GM21529 (cell line): ENCODE measurements at regions not wholly inside any gene's neighbourhood (a gene's known extent, or its start where the extent isn't known, plus 50 kb on each side); places are given as distances from the start of the nearest gene placed in this dataset.
"Not testable (repeated sequence)": the region's sequence is repeated elsewhere in the genome, so short reads cannot be mapped to it uniquely, and the experiment has no call there.

Source experiments
- ATAC-seq: cut with Tn5 transposase; IDR thresholded peaks from one replicate; pipeline ENCODE4 v1.9.1; 2021; ENCODE audit not compliant: unreplicated experiment

DNA sequence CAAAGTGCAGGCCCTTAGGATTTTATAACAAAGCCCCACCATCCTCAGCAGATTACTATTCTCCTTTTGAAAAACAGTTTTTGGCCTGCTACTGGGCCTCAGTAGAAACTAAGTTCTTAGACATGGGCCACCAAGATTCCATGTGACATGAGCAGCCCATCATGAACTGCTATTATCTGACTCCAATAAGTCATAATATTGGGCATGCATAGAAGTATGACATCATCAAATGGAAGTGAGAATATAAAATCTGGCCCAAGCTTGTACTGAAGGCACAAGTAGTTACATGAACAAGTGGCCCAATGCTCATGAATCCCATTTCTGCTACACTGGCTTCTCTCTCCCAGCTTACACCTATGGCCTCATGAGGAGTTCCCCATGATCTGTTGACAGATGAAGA lies 404.8 kb downstream of the EPHA5 start:
- no peak for ATAC-seq

DNA sequence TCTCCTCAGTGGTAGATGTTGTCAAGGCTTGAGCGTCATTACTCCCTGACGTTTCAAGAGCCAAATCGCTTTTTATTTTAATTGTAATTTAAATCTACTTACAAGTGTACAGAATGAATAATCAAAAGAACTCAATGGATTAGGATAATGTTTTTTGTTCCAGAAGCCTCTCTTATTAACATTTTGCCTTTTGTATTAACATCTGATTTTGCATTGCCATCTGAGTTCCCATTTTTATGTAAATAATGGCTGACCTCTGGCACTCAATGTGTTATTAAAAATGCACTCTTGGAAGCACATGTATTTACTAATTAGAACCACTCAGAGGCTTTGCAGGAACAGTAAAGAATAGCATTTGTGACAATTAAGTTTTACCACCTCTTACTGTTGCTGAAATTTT lies 411.0 kb downstream of the EPHA5 start:
- ATAC-seq: no peak

DNA sequence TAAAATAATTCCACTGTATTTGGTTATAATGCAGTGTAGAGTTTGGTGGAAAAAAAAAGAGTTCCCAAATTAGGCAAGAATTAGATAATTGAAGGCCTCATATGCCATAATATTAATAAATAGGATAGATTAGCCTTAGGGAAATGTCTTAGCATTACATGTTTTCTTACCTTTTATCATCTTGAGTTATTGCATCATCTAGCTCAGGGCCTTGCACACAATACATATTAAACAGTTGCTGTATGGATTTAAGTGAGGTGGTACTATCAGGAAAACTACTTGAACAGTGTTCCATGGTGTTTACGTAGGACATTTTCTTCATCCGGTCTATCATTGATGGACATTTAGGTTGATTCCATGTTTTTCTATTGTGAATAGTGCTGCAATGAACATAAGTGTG lies 419.4 kb downstream of the EPHA5 start:
- ATAC-seq: no peak

DNA sequence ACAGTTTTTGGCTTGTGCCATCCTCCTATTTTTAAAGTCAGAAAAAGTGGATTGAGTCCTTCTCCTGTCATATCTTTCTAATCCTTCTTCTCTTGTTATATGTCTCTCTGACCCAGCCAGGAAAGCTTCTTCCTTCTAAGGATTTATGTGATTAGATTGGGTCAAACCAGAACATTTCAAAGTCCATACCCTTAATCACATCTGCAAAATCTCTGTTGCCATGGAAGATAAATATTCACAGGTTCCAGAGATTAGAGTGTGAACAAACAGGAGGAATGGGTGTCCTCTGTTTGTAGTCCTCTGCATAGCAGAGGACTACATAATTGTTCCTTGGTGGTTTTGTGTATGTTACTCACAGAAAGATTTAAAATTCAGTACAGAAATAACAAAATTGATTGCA lies 421.2 kb downstream of the EPHA5 start:
- no peak for ATAC-seq

DNA sequence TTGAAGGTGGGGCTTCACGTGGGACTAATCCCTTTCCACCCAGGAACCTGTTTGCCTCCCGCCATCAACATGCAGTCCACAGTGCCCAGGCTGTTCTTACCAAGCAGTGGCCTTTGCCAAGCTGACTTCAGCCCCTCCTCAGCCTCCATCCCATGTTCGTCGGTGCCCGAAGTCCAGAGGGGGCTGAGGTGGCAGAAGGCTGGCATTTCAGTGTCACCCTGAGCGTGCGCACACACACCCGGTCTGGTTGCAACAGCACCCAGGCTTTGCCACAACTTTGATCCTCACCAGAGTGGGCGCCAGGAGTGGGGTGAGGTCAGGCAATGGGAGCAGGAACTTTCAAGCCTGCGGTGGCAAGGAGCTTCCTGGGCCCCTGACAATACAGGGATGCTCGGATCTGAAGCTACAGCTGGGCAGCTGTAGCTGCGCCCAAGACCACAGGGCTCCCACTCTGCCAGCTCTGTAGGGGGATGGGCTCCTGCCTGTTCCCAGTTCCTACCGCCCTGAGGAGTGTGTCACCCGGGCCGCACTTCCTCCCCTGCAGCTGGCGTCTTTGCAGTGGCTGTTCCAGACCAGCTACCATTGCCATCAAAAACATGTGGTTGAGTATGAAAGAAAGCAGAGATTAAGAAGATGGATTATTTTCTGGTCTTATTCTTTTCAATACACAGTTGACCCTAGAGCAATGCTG lies 428.0 kb downstream of the EPHA5 start:
- ATAC-seq: no peak

DNA sequence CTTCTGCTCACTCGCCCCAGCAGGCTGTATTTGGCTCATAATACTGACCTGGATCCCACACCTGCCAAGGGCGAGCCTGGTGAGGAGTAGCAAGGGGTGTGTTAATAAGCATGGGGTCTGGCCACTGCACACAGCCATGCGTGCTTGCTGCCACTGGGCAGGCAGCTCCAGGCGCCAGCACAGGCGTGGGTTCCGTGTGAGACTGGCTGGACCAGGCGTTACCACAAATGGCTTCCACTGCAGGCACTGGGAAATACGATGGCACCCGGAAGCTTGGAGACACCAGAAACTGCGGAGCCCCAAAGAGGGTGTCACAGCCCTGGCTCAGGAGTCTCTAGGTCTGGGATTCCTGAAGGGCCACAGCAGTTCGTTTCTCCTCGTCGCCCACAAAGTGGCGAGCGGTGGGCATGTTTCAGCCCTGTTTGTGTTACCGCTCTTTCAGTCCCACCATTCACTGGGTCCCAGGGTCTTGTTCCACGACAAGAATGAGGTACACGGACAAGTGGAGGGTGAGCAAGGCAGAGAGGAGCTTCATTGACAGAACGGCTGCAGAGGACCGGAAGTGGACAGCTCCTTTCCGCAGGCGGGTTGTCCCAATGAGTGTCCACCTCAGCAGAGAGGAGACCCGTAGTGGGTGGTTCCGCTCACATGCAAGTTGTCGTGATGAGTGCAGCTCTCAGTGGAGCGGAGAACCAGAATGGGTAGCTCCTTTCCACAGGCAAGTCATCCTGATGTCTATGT lies 428.9 kb downstream of the EPHA5 start:
- no peak for ATAC-seq

DNA sequence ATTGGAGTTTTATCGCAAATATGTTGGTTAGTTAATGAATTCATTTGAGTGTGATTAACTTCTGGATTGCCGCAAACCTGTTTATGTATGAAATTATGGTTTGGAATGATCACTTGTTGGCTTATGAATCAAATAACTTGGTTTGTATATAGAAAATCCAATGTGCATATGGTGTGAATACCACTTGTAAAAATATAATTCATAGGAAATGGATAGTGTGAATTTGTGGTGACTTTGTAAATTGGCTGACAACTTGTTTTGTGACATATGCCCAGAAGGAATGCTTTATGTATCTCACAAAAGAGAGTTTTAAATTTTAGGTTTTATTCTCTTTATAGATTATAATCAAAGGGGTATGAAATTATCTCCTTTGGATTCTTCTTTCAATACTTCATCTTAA lies 436.2 kb downstream of the EPHA5 start:
- ATAC-seq: no peak

DNA sequence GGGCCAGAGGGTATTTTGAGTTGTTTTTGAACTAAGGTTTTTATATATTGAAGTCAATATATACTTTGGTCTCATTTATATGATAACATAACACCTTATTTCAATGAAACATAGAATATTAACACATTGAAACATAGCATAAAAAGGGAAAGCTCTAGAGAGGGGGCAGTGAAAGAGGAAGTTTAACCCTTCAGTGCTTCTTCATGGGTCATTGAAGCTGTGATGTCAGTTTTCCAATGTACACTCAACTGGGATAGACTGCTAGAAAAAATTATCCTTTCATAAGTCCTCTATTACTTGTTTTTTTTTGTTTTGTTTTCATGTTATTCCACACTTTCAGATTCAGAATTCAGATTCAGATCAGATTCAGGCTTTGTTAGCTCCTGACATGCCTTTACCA lies 442.7 kb downstream of the EPHA5 start:
- ATAC-seq: no peak

DNA sequence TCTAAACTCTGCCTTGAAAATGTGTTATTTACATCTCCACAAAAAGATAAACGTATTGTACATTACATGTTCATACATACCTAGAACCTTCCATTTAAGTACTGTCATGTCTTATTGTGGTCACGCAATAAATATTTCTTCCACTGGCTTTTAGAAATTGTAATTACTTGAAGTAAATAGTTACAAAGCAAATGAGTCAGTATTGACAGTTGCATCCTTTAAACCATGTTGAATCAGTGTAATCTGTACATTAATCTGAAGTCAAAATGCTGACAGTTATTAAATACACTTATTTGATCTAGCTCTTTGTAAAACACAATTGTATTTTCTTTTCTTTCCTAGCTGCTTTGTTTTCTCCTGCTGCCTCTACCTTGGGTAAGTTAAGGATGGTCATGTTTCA lies 446.7 kb downstream of the EPHA5 start:
- no peak for ATAC-seq

DNA sequence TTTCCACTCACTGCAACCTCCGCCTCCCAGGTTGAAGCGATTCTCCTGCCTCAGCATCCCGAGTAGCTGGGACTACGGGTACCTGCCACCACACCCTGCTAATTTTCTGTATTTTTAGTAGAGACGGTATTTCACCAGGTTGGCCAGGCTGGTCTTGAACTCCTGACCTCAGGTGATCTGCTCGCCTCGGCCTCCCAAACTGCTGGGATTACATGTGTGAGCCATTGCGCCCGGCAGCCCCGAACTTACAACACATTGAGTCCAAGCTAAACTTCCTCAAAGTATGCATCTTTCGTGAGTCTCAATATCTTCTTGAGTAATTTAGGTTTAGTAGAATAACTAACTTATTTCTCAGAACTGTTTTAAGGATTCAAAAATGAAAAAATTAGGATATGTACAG lies 447.2 kb downstream of the EPHA5 start:
- ATAC-seq: not testable (repeated sequence)

DNA sequence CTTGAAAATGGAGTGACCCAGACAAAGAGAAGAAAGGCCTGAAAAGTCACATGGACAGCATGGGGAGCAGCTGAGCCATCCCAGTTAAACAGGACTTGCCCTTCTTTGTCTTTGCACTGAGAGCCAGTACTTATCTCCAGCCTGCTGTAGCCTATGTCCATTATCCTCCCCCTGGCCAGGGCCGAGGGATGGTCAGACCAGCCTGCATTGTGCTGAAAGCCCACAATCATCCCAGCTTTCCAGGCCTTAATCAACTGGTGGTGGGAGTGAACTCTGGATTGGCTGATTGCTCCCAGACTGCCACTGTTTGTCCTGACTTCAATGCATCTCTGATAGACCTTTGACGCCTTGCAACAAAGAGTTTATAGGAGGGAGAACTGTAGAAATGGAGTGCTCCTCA lies 453.1 kb downstream of the EPHA5 start:
- no peak for ATAC-seq

DNA sequence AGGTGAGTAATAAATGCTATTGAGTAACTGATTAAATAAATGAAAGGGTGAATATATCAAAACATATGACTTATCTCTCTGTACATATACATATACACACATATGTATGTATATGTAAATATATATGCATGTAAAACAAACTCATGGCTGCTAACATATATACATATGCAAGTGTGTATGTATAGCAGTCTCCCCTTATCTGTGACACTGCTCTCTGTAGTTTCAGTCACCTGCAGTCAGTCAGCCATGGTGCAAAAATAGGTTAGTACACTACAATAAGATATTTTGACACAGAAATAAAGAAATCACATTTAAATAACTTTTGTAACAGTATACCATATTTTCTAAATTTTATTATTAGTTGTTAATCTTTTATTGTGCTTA lies 467.4 kb downstream of the EPHA5 start:
- ATAC-seq: no peak

DNA sequence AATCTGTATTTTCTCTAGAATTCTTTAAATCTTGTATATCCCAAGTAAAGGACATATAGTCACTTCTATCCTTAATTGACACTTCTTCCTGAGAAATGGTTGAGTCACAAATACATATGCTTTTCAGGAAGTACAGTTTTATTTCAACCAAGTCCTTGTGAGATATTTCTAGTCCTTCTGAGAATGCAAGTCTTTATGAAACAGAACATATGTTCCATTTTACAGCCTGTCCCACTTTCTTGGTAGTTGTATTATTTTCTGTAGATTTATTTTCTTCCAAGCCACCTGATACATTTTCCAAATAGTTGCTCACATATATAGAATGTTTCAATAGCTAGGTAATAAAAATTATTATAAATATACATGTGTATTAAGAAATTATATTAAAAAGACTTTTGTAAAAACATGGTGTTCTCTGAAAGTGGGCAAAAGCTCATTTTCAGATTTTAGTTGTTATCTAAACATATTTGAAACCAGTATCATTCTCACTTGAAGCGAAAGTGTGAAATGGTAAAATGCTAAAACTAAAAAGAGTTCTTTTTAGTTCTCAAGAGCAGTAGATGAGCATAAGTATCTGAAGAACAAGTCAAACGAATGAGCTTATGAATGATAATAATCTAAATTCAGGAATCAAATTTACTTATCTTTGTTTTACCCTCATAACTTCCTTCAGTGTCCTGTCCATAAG lies 468.0 kb downstream of the EPHA5 start:
- no peak for ATAC-seq

DNA sequence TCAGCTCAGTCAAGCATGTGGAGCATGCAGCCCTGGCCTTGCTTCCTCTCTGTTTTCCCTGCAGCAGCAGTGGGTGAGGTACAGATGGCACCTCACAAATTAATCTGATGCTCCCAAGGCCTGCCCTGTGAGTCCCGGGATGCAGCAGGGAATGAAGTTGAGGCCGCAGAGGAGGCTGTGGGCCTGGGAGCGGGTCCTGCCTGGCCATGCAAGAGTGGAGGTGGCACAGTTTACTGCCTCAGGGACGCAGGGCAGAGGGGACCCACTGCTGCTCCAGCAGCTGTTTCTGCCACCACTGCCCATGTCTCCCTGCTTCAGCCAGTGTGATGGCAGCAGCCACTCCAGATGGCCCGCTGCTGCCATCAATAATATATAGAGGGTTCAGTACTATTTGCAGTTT lies 474.6 kb downstream of the EPHA5 start:
- ATAC-seq: no peak

DNA sequence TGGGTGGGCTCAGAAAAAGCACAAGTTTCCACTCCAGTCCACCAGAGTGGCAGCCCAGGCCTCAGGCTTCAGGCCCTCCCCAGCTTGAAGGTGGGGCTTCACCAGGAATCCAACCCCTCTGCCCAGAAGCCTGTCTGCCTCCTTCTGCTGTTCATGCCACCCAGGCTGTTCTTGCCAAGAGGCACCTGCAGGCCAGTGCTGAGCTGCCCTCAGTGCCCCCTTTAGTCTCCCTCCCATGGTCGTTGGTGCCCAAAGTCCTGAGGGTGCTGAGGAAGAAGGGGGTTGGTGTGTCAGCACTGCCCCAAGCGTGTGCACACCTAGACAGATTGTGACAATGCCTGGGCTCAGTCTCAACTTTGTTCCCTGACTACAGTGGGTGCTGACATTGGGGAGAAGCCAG lies 475.3 kb downstream of the EPHA5 start:
- ATAC-seq: no peak

DNA sequence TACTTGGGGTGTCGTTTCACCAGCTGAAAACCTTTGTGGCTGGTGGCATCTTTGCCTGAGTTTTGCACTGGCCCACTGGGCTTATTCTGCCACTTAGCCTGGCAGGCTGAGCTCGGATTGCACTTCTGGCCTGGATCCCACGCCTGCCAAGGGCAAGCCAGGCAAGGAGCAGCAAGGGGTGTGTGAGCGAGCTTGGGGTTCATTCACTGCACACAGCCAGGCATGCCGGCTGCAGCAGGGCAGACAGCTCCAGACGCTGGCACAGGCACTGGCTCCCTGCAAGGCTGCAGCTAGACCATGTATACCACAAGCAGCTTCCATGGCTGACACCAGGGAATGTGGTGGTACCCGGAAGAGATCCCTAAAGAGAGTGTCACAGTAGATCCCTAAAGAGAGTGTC lies 476.3 kb downstream of the EPHA5 start:
- ATAC-seq: no peak

DNA sequence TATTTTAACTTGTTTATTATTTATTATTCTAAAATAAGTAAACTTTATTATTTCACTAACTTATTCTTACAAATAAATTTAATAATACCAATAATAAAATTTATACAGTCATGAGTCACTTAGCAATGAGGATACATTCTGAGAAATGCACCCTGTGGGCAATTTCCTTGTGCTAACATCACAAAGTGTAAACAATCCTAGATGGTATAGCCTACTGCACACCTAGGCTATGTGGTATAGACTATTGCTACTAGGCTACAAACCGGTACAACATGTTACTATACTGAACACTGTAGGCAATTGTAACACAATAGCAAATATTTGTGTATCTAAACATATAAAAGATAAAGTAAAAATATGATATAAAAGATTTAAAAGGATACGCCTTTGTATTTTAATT lies 479.5 kb downstream of the EPHA5 start:
- no peak for ATAC-seq

DNA sequence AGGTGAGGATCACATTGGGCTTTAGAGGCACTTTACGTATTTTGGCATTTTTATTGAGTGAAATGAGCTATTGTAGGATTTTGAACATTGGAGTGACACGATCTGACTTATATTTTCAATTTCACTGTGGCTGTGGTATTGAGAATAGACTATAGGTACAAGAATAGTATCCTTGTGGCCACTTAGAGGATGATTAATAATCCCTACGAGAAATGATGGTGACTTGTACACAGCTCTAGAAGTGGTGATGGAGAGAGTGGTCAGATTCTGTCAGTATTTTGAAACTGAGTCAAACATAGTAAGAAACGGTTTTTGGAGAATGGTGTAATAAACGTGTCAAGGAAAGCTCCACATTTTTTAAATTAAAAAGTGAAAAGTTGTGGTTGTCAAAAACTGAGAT lies 494.7 kb downstream of the EPHA5 start:
- ATAC-seq: no peak

DNA sequence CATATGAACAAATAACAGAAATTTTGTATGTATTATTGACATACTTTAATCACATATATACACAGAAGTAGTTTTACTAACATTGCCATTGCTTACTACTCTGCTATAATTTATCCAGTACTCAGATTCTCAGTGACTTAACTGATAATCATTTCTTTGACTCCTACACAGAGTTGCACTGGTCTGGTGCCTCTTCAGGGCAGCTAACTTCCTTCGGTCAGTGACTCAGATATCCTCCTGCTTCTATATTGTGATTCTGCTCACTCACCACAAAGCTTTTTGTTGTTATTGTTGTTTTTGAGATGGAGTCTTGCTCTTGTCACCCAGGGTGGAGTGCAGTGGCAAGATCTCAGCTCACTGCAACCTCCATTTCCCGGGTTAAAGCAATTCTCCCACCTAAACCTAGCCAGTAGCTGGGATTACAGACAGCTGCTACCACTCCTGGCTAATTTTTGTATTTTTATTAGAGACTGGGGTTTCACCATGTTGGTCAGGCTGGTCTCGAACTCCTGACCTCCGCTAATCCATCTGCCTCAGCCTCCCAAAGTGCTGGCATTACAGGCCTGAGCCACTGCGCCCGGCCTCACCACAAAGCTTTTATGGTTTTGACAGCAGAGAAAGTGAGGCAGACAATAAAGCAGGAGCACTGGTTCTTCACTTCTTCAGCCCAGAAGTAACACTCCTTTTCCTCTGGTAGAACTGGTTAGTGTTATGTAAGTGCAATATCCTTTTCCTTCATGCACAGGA lies 499.3 kb downstream of the EPHA5 start:
- ATAC-seq: no peak

DNA sequence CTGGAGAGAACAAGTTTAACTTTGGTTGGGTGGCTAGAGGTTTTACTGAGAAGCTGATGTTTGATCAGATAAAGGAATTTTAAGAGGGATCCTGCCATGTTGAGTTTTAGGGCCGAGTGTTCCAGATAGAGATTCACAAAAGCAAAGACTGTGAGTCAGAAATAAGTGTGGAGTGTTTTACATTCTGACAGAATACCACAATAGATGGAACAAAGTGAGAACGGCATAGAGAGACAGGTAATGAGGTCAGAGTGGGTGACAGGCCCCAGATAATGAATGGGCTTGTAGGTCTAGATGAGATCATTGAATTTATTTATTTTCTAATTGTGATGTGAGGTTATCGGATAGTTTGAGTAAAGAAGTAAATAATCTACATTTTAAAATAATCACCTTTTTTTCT lies 502.6 kb downstream of the EPHA5 start:
- ATAC-seq: no peak

DNA sequence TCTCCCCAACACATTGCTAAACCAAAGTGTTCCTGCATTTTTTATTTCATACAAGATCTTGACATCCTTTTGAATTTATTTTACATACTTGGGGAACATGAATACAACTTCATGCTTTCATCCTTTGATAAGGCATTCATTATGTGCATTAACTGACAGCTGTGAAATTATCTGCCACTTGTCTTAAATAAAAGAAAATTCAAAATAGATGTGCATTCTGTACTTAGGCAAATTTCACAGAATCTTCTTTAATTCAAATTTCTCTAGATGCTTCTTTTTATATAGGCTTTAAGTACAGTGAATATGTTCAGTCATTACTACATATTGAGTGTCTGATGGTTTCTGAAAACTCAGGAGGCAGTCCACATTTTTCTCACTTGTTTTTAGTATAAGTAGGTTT lies 518.1 kb downstream of the EPHA5 start:
- no peak for ATAC-seq

DNA sequence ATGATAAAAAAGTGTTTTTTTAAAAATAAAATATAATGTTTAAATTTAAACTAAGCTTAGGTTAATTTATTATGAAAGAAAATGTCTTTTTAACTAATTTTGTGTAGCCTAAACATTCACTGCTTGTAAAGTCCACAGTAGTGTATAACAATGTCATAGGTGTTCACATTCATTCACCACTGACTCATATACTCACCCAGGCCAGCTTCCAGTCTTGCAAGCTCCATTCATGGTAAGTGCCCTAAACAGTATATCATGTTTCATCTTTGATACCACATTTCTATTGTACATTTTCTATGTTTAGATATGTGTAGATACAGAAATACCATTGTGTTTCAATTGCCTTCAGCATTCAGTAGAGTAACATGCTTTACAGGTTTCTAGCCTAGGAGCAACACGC lies 530.3 kb downstream of the EPHA5 start:
- no peak for ATAC-seq
